ENCODE measurements at regions not wholly inside any gene's neighbourhood (a gene's known extent, or its start where the extent isn't known, plus 50 kb on each side); places are given as distances from the start of the nearest gene placed in this dataset.

DNA sequence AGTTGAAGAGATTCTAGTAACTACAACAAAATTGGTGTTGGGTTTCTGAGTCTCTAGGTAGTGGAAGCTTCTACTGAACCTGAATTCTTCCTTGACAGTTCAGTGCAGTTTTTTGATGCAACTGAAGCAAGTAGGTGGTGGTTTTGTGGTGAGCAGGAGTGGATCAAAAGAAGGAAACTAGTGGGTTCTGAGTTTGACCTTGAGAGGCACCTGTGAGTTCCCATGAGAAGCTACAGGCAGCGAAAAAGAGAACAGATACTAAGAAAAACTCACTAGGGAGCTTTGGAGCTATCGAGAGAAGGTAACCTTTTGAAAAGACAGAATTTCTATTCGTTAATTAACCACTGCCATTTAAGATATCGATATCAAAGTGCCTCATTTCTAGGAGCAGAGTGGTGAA lies 145.2 kb downstream of the PDHA2 start:
- Histone ChIP-seq H3K14ac (replicated peaks; ENCODE audit: low read depth, low read length) (no peak overlapping the region), H2BK15ac (ENCODE audit: low read depth, low read length) (no peak overlapping the region), H3K27me3 (ENCODE audit: control insufficient read depth, insufficient read depth, low read length) (no peaks in the 10 kb centered on the region), H2BK20ac (ENCODE audit: low read depth, low read length) (no peak overlapping the region), H3K9me3 (ENCODE audit: control insufficient read depth, insufficient read depth, low read length) (peaks cover 13% of the 10 kb centered on the region), H3K9ac (ENCODE audit: low read depth, low read length) (no peak overlapping the region), H3K27ac (ENCODE audit: insufficient read depth, low read length) (no peak overlapping the region), H3K4ac (ENCODE audit: low read depth, low read length) (no peak overlapping the region), H4K91ac (ENCODE audit: insufficient read depth, low read depth, low read length) (no peak overlapping the region), H3K18ac (ENCODE audit: low read depth, low read length) (no peak overlapping the region), H4K5ac (ENCODE audit: low read depth, low read length) (no peak overlapping the region), H3K9me1 (ENCODE audit: insufficient read depth, low read length) (no peaks in the 10 kb centered on the region), H3K23ac (ENCODE audit: low read depth, low read length) (no peak overlapping the region), H3K4me3 (ENCODE audit: insufficient read depth, low read depth, low read length) (no peak overlapping the region), H2AK5ac (ENCODE audit: low read depth, low read length) (no peak overlapping the region), H3K56ac (ENCODE audit: extremely low read depth, insufficient read depth, low read length) (no peak overlapping the region), H4K20me1 (ENCODE audit: insufficient read depth, low read length) (no peaks in the 10 kb centered on the region), H3K36me3 (ENCODE audit: control insufficient read depth, insufficient read depth, low read length) (no peaks in the 10 kb centered on the region), H3K4me2 (ENCODE audit: low read depth, low read length) (no peak overlapping the region), H2BK120ac (ENCODE audit: low read depth, low read length) (no peak overlapping the region), H3K4me1 (ENCODE audit: control insufficient read depth, insufficient read depth, low read length) (no peaks in the 10 kb centered on the region), H2AK9ac (replicated peaks; ENCODE audit: low read depth, low read length, poor library complexity) (no peak overlapping the region), H2BK5ac (ENCODE audit: low read depth, low read length, poor library complexity, severe bottlenecking) (no peak overlapping the region), H3K79me1 (ENCODE audit: low read depth in 1 of 2, low read length in 2 of 2) (no peaks in the 10 kb centered on the region), H4K8ac (ENCODE audit: low read depth in 2 of 2, low read length in 2 of 2) (no peak overlapping the region), H2AFZ (replicated peaks; ENCODE audit: low read length, poor library complexity) (no peak overlapping the region)
- TF ChIP-seq NFE2L2 (IDR thresholded peaks at IDR 0.05; ENCODE audit: low read depth, low read length) (no peak), RFX5 (IDR thresholded peaks at IDR 0.05; ENCODE audit: low read depth, low read length) (no peak), CHD1 (IDR thresholded peaks at IDR 0.05; ENCODE audit: low read depth, low read length) (no peak), RAD21 (IDR thresholded peaks at IDR 0.05; ENCODE audit: low read length) (no peak), MAZ (IDR thresholded peaks at IDR 0.05; ENCODE audit: borderline replicate concordance, low read depth, low read length) (no peak), CEBPB (IDR thresholded peaks at IDR 0.05; ENCODE audit: low read depth, low read length) (no peak), FOS (IDR thresholded peaks at IDR 0.05; ENCODE audit: low read depth, low read length) (no peak), RCOR1 (IDR thresholded peaks at IDR 0.05; ENCODE audit: insufficient replicate concordance, low read length) (no peak)
- dilution Hi-C loops (cut with HindIII; ENCODE audit: low sequenced_read_pairs, unreplicated experiment): no loop called here
- 20% methylated on average over 1 of the region's 4 CpGs; no CpG with 5 or more reads in 1 of the 2 experiments for WGBS, 2 experiments (ENCODE audit: extremely low coverage in 2 of 2, insufficient read length in 1 of 2)
- ATAC-seq (ENCODE audit: low read depth): no peak
- no TSS peak for BruUV-seq (replicated peaks)
- no peak for DNase-seq
- in situ Hi-C loops (cut with MboI; ENCODE audit: low sequenced_read_pairs): no loop called here
- intact Hi-C loops (cut with micrococcal nuclease): no loop called here
- ChIA-PET CTCF (no interaction called here), POLR2A (ENCODE audit: unreplicated experiment) (no interaction called here)
